HCT116 (cell line): ENCODE measurements at regions not wholly inside any gene's neighbourhood (a gene's known extent, or its start where the extent isn't known, plus 50 kb on each side); places are given as distances from the start of the nearest gene placed in this dataset.

Source experiments
- ATAC-seq: fragments of 200-7000 bp; cut with Tn5 transposase; 2 replicates; pipeline ENCODE4 v1.9.1; 2020; ENCODE audit warnings: mild to moderate bottlenecking, moderate library complexity
- BruUV-seq: library from RNA; stranded (reverse); fragments of 400-500 nt; replicated peaks from 2 replicates; lab custom pipeline; 2021; lab: Mats Ljungman, UMichigan
- CTCF ChIA-PET: fragments of 300-600 bp; sonication (Branson Sonifier 250); formaldehyde crosslinking; loops from one replicate; lab custom pipeline; 2021; ENCODE audit warnings: antibody characterized with exemption; lab: Charles Lee
- POLR2A ChIA-PET: fragments of 300-600, 350-600 bp; sonication (Branson Sonifier 250); formaldehyde crosslinking; loops from one replicate; lab custom pipeline; 2021; ENCODE audit warnings: antibody characterized with exemption; lab: Charles Lee
- RAD21 ChIA-PET, 2 experiments: fragments of 300-600 bp; sonication (Branson Sonifier 250); formaldehyde crosslinking; loops; one replicate each; lab custom pipeline; 2023; ENCODE audit warnings: low total read pairs in 2 of 2; ENCODE audit not compliant: uncharacterized antibody in 2 of 2, unreplicated experiment in 2 of 2, low non-redundant PET in 1 of 2; lab: Charles Lee
- DNase-seq: peaks from one replicate; pipeline ENCODE4 v3.0.0-alpha.2; 2010; ENCODE audit warnings: low read depth, low spot score
- H2AFZ ChIP-seq: fragments of 200-600 bp; shearing (Covaris generic), sonication (generic); 2 replicates; pipeline ENCODE4 v1.6.1; 2017; ENCODE audit warnings: low read depth, mixed run types, mixed read lengths, antibody characterized with exemption, low read length; ENCODE audit not compliant: poor library complexity, severe bottlenecking
- H3K27ac ChIP-seq: 2 replicates; pipeline ENCODE4 v1.5.1; 2012; ENCODE audit warnings: low read depth, low read length
- H3K27me3 ChIP-seq: fragments of 200-600 bp; sonication (generic); 2 replicates; pipeline ENCODE4 v1.6.1; 2016; ENCODE audit warnings: mixed run types, low read length, mixed read lengths; ENCODE audit not compliant: insufficient read depth
- H3K36me3 ChIP-seq, 2 experiments: fragments of 200-500 bp in 1 of 2; fragments of 200-600 bp in 1 of 2; sonication (Bioruptor generic) in 1 of 2; sonication (generic) in 1 of 2; 2 replicates each; pipeline versions ENCODE4 v1.5.1 to v1.6.1; 2014 to 2016; ENCODE audit warnings: low read length in 2 of 2, inconsistent platforms in 1 of 2, mixed read lengths in 1 of 2, mixed run types in 1 of 2; ENCODE audit not compliant: insufficient read depth in 2 of 2, control insufficient read depth in 1 of 2
- H3K4me1 ChIP-seq, 2 experiments: fragments of 200-600 bp in 1 of 2; sonication (generic) in 1 of 2; 2 replicates each; pipeline versions ENCODE4 v1.5.1 to v1.6.1; 2012 to 2017; ENCODE audit warnings: low read length in 2 of 2, inconsistent platforms in 1 of 2, mild to moderate bottlenecking in 1 of 2, mixed read lengths in 1 of 2, mixed run types in 1 of 2, moderate library complexity in 1 of 2; ENCODE audit not compliant: insufficient read depth in 2 of 2, control insufficient read depth in 1 of 2
- H3K4me2 ChIP-seq: fragments of 200-600 bp; sonication (generic); 2 replicates; pipeline ENCODE4 v1.6.1; 2017; ENCODE audit warnings: mixed run types, low read length, mixed read lengths
- H3K4me3 ChIP-seq, 2 experiments: fragments of 200-600 bp in 1 of 2; sonication (generic) in 1 of 2; replicated peaks in 1 of 2; 2 replicates each; pipeline ENCODE4 v1.5.1; 2011 to 2016; ENCODE audit warnings: low read length in 2 of 2, control low read depth in 1 of 2, low read depth in 1 of 2, mild to moderate bottlenecking in 1 of 2, mixed read lengths in 1 of 2, mixed run types in 1 of 2
- H3K79me2 ChIP-seq: fragments of 200-600 bp; sonication (generic); 2 replicates; pipeline ENCODE4 v1.6.1; 2017; ENCODE audit warnings: mild to moderate bottlenecking, mixed run types, low read length, moderate library complexity, mixed read lengths; ENCODE audit not compliant: insufficient read depth
- H3K9ac ChIP-seq: fragments of 200-600 bp; sonication (generic); 2 replicates; pipeline ENCODE4 v1.6.1; 2016; ENCODE audit warnings: low read length, mixed read lengths
- H3K9me2 ChIP-seq: fragments of 200-600 bp; sonication (generic), shearing (Covaris generic); 2 replicates; pipeline ENCODE4 v1.6.1; 2017; ENCODE audit warnings: mixed run types, mild to moderate bottlenecking, moderate library complexity; ENCODE audit not compliant: insufficient read depth
- H3K9me3 ChIP-seq, 2 experiments: fragments of 200-500 bp in 1 of 2; fragments of 200-600 bp in 1 of 2; sonication (Bioruptor generic) in 1 of 2; sonication (generic) in 1 of 2; 2 replicates each; pipeline ENCODE4 v1.6.1; 2014 to 2017; ENCODE audit warnings: low read length in 2 of 2, mixed read lengths in 2 of 2, inconsistent platforms in 1 of 2, low read depth in 1 of 2, mild to moderate bottlenecking in 1 of 2, mixed run types in 1 of 2, moderate library complexity in 1 of 2; ENCODE audit not compliant: control insufficient read depth in 1 of 2, insufficient read depth in 1 of 2
- H4K20me1 ChIP-seq: fragments of 200-600 bp; sonication (generic), shearing (Covaris generic); 2 replicates; pipeline ENCODE4 v1.6.1; 2017; ENCODE audit warnings: mixed run types, mild to moderate bottlenecking, moderate library complexity; ENCODE audit not compliant: insufficient read depth
- CEBPB ChIP-seq: IDR thresholded peaks from 2 replicates; pipeline ENCODE4 v1.6.1; 2012; ENCODE audit warnings: low read depth
- EGR1 ChIP-seq: IDR thresholded peaks from 2 replicates; pipeline ENCODE4 v1.6.1; 2012; ENCODE audit warnings: low read depth
- ELF1 ChIP-seq: IDR thresholded peaks from 2 replicates; pipeline ENCODE4 v1.6.1; 2012; ENCODE audit warnings: low read depth, borderline replicate concordance
- EZH2 ChIP-seq: fragments of 200-600 bp; sonication (generic); IDR thresholded peaks from 2 replicates; pipeline ENCODE4 v1.6.1; 2017; ENCODE audit warnings: antibody characterized with exemption, mixed run types
- EZH2phosphoT487 ChIP-seq: fragments of 200-600 bp; IDR thresholded peaks from 2 replicates; pipeline ENCODE4 v1.6.1; 2018; ENCODE audit warnings: antibody characterized with exemption, borderline replicate concordance
- JUND ChIP-seq: IDR thresholded peaks from 2 replicates; pipeline ENCODE4 v1.6.1; 2012
- POLR2A ChIP-seq: IDR thresholded peaks from 2 replicates; pipeline ENCODE4 v1.7.0; 2011; ENCODE audit warnings: borderline replicate concordance; ENCODE audit not compliant: insufficient read depth, insufficient read length; ENCODE audit errors: extremely low read depth
- POLR2AphosphoS5 ChIP-seq: IDR thresholded peaks from 2 replicates; pipeline ENCODE4 v1.6.1; 2011; ENCODE audit warnings: mild to moderate bottlenecking, low read depth, low read length, moderate library complexity
- SIN3A ChIP-seq: IDR thresholded peaks from 2 replicates; pipeline ENCODE4 v1.6.1; 2012; ENCODE audit warnings: low read depth
- SP1 ChIP-seq: IDR thresholded peaks from 2 replicates; pipeline ENCODE4 v1.6.1; 2012; ENCODE audit warnings: low read depth
- TCF7L2 ChIP-seq: IDR thresholded peaks from 2 replicates; pipeline ENCODE4 v1.7.0; 2011; ENCODE audit warnings: borderline replicate concordance, inconsistent platforms; ENCODE audit not compliant: insufficient read depth, insufficient read length; ENCODE audit errors: extremely low read depth
- YY1 ChIP-seq: IDR thresholded peaks from 2 replicates; pipeline ENCODE4 v1.6.1; 2011; ENCODE audit warnings: low read length, low read depth, moderate library complexity, mild to moderate bottlenecking; ENCODE audit not compliant: insufficient replicate concordance; ENCODE audit errors: extremely low read depth
- ZFX ChIP-seq: fragments of 450-650 bp; IDR thresholded peaks from 2 replicates; pipeline ENCODE4 v1.6.1; 2017
- ZNF274 ChIP-seq: fragments of 200-500 bp; sonication (Bioruptor generic); IDR thresholded peaks from 2 replicates; pipeline ENCODE4 v1.6.1; 2014; ENCODE audit warnings: mild to moderate bottlenecking, low read depth, low read length, inconsistent platforms
- intact Hi-C: fragments of 100-400 bp; cut with micrococcal nuclease; formaldehyde crosslinking; loops from 2 replicates; pipeline ENCODE4 v1.10.0; 2022
- TF ChIP-seq, protein P1 (sequence below), 3 experiments: fragments of 200-600 bp in 1 of 3; sonication (generic) in 1 of 3; IDR thresholded peaks in 2 of 3; conservative IDR thresholded peaks in 1 of 3; 2 replicates each; pipeline ENCODE4 v1.5.1; 2012 to 2017; ENCODE audit warnings: low read depth in 2 of 3, low read length in 2 of 3, antibody characterized with exemption in 1 of 3, borderline replicate concordance in 1 of 3, control low read depth in 1 of 3, mild to moderate bottlenecking in 1 of 3, mixed read lengths in 1 of 3, mixed run types in 1 of 3, moderate library complexity in 1 of 3; ENCODE audit not compliant: insufficient read depth in 1 of 3
- TF ChIP-seq, protein P2 (sequence below): IDR thresholded peaks from 2 replicates; pipeline ENCODE4 v1.6.1; 2012
- TF ChIP-seq, protein P3 (sequence below): IDR thresholded peaks from 2 replicates; pipeline ENCODE4 v1.6.1; 2012; ENCODE audit warnings: low read depth

DNA sequence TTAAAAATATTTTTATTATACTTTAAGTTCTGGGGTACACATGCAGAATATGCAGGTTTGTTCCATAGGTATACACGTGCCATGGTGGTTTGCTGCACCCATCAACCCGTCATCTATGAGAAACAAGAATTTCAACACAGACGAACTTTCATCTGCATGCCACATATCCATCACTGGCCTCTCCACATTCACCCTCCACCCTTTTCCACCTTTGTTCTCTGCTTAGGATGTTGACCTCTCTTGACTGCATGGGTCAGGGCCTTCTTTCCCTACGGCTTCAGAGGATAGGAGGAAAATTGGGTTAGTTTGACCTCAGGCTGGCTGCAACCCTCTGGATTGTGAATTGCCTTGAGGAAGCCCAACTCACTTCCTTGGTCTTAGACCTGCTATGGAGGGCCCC lies 260.9 kb downstream of the MREG start:
- no peaks in the 10 kb centered on the region for H3K36me3 ChIP-seq
- no peak for DNase-seq
- H3K79me2 ChIP-seq = no peaks in the 10 kb centered on the region
- no peaks in the 10 kb centered on the region for H3K9me2 ChIP-seq
- no peaks in the 10 kb centered on the region for H3K4me1 ChIP-seq
- ChIA-PET RAD21 (no interaction called here), CTCF (no interaction called here), POLR2A (no interaction called here)
- no peak overlapping the region for H2AFZ ChIP-seq
- no peaks in the 10 kb centered on the region for H3K27me3 ChIP-seq
- no peaks in the 10 kb centered on the region for H4K20me1 ChIP-seq
- no peak for TF ChIP-seq JUND
- TF ChIP-seq EGR1 = no peak
- TF ChIP-seq, protein P1, sequence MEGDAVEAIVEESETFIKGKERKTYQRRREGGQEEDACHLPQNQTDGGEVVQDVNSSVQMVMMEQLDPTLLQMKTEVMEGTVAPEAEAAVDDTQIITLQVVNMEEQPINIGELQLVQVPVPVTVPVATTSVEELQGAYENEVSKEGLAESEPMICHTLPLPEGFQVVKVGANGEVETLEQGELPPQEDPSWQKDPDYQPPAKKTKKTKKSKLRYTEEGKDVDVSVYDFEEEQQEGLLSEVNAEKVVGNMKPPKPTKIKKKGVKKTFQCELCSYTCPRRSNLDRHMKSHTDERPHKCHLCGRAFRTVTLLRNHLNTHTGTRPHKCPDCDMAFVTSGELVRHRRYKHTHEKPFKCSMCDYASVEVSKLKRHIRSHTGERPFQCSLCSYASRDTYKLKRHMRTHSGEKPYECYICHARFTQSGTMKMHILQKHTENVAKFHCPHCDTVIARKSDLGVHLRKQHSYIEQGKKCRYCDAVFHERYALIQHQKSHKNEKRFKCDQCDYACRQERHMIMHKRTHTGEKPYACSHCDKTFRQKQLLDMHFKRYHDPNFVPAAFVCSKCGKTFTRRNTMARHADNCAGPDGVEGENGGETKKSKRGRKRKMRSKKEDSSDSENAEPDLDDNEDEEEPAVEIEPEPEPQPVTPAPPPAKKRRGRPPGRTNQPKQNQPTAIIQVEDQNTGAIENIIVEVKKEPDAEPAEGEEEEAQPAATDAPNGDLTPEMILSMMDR (IDR thresholded peaks at IDR 0.05 in 2 of 3, conservative IDR thresholded peaks at IDR 0.05 in 1 of 3; ENCODE audit: borderline replicate concordance in 1 of 3, insufficient read depth in 1 of 3, low read depth in 2 of 3, low read length in 2 of 3) = no peak
- TF ChIP-seq POLR2A = no peak
- TF ChIP-seq ELF1 = no peak
- no peak for TF ChIP-seq ZFX
- TF ChIP-seq, protein P2, sequence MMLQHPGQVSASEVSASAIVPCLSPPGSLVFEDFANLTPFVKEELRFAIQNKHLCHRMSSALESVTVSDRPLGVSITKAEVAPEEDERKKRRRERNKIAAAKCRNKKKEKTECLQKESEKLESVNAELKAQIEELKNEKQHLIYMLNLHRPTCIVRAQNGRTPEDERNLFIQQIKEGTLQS = no peak
- no peak for TF ChIP-seq EZH2
- TF ChIP-seq SP1 = no peak
- no peak for TF ChIP-seq EZH2phosphoT487
- TF ChIP-seq YY1 = no peak
- no peak for TF ChIP-seq TCF7L2
- no peak for TF ChIP-seq SIN3A
- no peak for TF ChIP-seq ZNF274
- TF ChIP-seq POLR2AphosphoS5 = no peak
- TF ChIP-seq, protein P3, sequence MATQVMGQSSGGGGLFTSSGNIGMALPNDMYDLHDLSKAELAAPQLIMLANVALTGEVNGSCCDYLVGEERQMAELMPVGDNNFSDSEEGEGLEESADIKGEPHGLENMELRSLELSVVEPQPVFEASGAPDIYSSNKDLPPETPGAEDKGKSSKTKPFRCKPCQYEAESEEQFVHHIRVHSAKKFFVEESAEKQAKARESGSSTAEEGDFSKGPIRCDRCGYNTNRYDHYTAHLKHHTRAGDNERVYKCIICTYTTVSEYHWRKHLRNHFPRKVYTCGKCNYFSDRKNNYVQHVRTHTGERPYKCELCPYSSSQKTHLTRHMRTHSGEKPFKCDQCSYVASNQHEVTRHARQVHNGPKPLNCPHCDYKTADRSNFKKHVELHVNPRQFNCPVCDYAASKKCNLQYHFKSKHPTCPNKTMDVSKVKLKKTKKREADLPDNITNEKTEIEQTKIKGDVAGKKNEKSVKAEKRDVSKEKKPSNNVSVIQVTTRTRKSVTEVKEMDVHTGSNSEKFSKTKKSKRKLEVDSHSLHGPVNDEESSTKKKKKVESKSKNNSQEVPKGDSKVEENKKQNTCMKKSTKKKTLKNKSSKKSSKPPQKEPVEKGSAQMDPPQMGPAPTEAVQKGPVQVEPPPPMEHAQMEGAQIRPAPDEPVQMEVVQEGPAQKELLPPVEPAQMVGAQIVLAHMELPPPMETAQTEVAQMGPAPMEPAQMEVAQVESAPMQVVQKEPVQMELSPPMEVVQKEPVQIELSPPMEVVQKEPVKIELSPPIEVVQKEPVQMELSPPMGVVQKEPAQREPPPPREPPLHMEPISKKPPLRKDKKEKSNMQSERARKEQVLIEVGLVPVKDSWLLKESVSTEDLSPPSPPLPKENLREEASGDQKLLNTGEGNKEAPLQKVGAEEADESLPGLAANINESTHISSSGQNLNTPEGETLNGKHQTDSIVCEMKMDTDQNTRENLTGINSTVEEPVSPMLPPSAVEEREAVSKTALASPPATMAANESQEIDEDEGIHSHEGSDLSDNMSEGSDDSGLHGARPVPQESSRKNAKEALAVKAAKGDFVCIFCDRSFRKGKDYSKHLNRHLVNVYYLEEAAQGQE = no peak
- TF ChIP-seq CEBPB = no peak
- H3K4me3 ChIP-seq = no peak overlapping the region
- intact Hi-C loops = no loop called here
- no peak overlapping the region for H3K4me2 ChIP-seq
- ATAC-seq = no peak
- BruUV-seq = no TSS peak
- no peak overlapping the region for H3K9ac ChIP-seq
- H3K27ac ChIP-seq = no peak overlapping the region
- no peaks in the 10 kb centered on the region for H3K9me3 ChIP-seq
